Smooth muscle cell (in vitro differentiated cells): ENCODE measurements at regions not wholly inside any gene's neighbourhood (a gene's known extent, or its start where the extent isn't known, plus 50 kb on each side); places are given as distances from the start of the nearest gene placed in this dataset.

ENCODE experiments used
- DNase-seq: peaks from one replicate; lab custom pipeline; 2025; ENCODE audit not compliant: unreplicated experiment; lab: John Stamatoyannopoulos, UW
- H2AFZ ChIP-seq: fragments of 200-600 bp; sonication (generic); 2 replicates; pipeline ENCODE4 v1.6.0; 2016; ENCODE audit warnings: antibody characterized with exemption, low read depth, mild to moderate bottlenecking
- H3F3A ChIP-seq: fragments of 200-600 bp; sonication (generic); 2 replicates; pipeline ENCODE4 v1.6.0; 2017; ENCODE audit warnings: antibody characterized with exemption, low read depth
- H3K27ac ChIP-seq: fragments of 200-600 bp; sonication (generic); 2 replicates; pipeline ENCODE4 v1.5.1; 2016; ENCODE audit warnings: low read depth, mild to moderate bottlenecking
- H3K27me3 ChIP-seq: fragments of 200-600 bp; sonication (generic); 2 replicates; pipeline ENCODE4 v1.6.1; 2016; ENCODE audit warnings: low read depth, mild to moderate bottlenecking
- H3K36me3 ChIP-seq: fragments of 200-600 bp; sonication (generic); 2 replicates; pipeline ENCODE4 v1.5.1; 2016; ENCODE audit warnings: low read depth
- H3K4me1 ChIP-seq: fragments of 200-600 bp; sonication (generic); 2 replicates; pipeline ENCODE4 v1.5.1; 2016; ENCODE audit warnings: low read depth
- H3K4me2 ChIP-seq: fragments of 200-600 bp; sonication (generic); 2 replicates; pipeline ENCODE4 v1.6.0; 2016; ENCODE audit warnings: mild to moderate bottlenecking
- H3K4me3 ChIP-seq: fragments of 200-600 bp; sonication (generic); 2 replicates; pipeline ENCODE4 v1.5.1; 2016; ENCODE audit warnings: mild to moderate bottlenecking
- H3K79me2 ChIP-seq: fragments of 200-600 bp; sonication (generic); 2 replicates; pipeline ENCODE4 v1.6.0; 2016; ENCODE audit warnings: low read depth, mild to moderate bottlenecking
- H3K9ac ChIP-seq: fragments of 200-600 bp; sonication (generic); 2 replicates; pipeline ENCODE4 v1.6.0; 2016; ENCODE audit warnings: low read depth
- H3K9me3 ChIP-seq: fragments of 200-600 bp; sonication (generic); replicated peaks from 2 replicates; pipeline ENCODE4 v1.5.1; 2016; ENCODE audit warnings: low read depth
- H4K20me1 ChIP-seq: fragments of 200-600 bp; sonication (generic); 2 replicates; pipeline ENCODE4 v1.6.0; 2016; ENCODE audit warnings: low read depth
- CTCF ChIP-seq: fragments of 200-600 bp; sonication (generic); IDR thresholded peaks from 2 replicates; pipeline ENCODE4 v1.5.1; 2017; ENCODE audit warnings: borderline replicate concordance, mild to moderate bottlenecking, antibody characterized with exemption; ENCODE audit not compliant: insufficient read depth, poor library complexity, severe bottlenecking
- WGBS: methylation state at CpG from one replicate; pipeline ENCODE4 v1.1.7; 2016; ENCODE audit warnings: low lambda C conversion rate; 5-methylcytosine and 5-hydroxymethylcytosine counted together

- no peak overlapping the region for H3K9ac ChIP-seq
- no peak overlapping the region for H2AFZ ChIP-seq
- H3K4me2 ChIP-seq = no peak overlapping the region
- no peaks in the 10 kb centered on the region for H3K79me2 ChIP-seq
- no peak for TF ChIP-seq CTCF
- DNase-seq = no peak
- H3K9me3 ChIP-seq = no peaks in the 10 kb centered on the region
- no peaks in the 10 kb centered on the region for H3K4me1 ChIP-seq
- H3K36me3 ChIP-seq = no peaks in the 10 kb centered on the region
- H3K4me3 ChIP-seq = no peak overlapping the region
- H4K20me1 ChIP-seq = no peaks in the 10 kb centered on the region
- peaks cover 5% of the 10 kb centered on the region for H3K27me3 ChIP-seq
- H3F3A ChIP-seq = no peaks in the 10 kb centered on the region
- no peak overlapping the region for H3K27ac ChIP-seq
- whole genome bisulfite sequencing = 91% methylated on average over 10 of the region's 10 CpGs
These were observed 135.9 kb downstream of the URI1 start for GRCh38 chr19:30077851-30078355.

GRCh38 chr19:30078381-30078910, 136.4 kb downstream of the URI1 start:
- TF ChIP-seq CTCF = no peak
- H2AFZ ChIP-seq = no peak overlapping the region
- H3K4me3 ChIP-seq = no peak overlapping the region
- no peak overlapping the region for H3K9ac ChIP-seq
- DNase-seq = no peak
- no peak overlapping the region for H3K27ac ChIP-seq
- H3F3A ChIP-seq = no peaks in the 10 kb centered on the region
- H4K20me1 ChIP-seq = no peaks in the 10 kb centered on the region
- 82% methylated on average over 5 of the region's 5 CpGs for WGBS
- H3K36me3 ChIP-seq = no peaks in the 10 kb centered on the region
- H3K4me1 ChIP-seq = no peaks in the 10 kb centered on the region
- no peak overlapping the region for H3K4me2 ChIP-seq
- H3K79me2 ChIP-seq = no peaks in the 10 kb centered on the region
- H3K9me3 ChIP-seq = no peaks in the 10 kb centered on the region
- H3K27me3 ChIP-seq = peaks cover 5% of the 10 kb centered on the region

GRCh38 chr19:30079200-30079599, 137.2 kb downstream of the URI1 start:
- no peaks in the 10 kb centered on the region for H4K20me1 ChIP-seq
- no peak overlapping the region for H3K4me2 ChIP-seq
- H3K36me3 ChIP-seq = no peaks in the 10 kb centered on the region
- no peak overlapping the region for H2AFZ ChIP-seq
- DNase-seq = no peak
- no peaks in the 10 kb centered on the region for H3F3A ChIP-seq
- peaks cover 2% of the 10 kb centered on the region for H3K27me3 ChIP-seq
- no peaks in the 10 kb centered on the region for H3K79me2 ChIP-seq
- no peak overlapping the region for H3K4me3 ChIP-seq
- H3K9me3 ChIP-seq = no peaks in the 10 kb centered on the region
- TF ChIP-seq CTCF = no peak
- 91% methylated on average over 4 of the region's 4 CpGs for WGBS
- H3K9ac ChIP-seq = no peak overlapping the region
- no peak overlapping the region for H3K27ac ChIP-seq
- no peaks in the 10 kb centered on the region for H3K4me1 ChIP-seq

- no peaks in the 10 kb centered on the region for H3F3A ChIP-seq
- TF ChIP-seq CTCF = no peak
- no peaks in the 10 kb centered on the region for H3K79me2 ChIP-seq
- H3K4me1 ChIP-seq = no peaks in the 10 kb centered on the region
- no peak overlapping the region for H3K4me2 ChIP-seq
- H3K27ac ChIP-seq = no peak overlapping the region
- no peak for DNase-seq
- H3K4me3 ChIP-seq = no peak overlapping the region
- no peaks in the 10 kb centered on the region for H3K36me3 ChIP-seq
- H3K27me3 ChIP-seq = no peaks in the 10 kb centered on the region
- H4K20me1 ChIP-seq = no peaks in the 10 kb centered on the region
- no peak overlapping the region for H3K9ac ChIP-seq
- 79% methylated on average over 6 of the region's 6 CpGs for WGBS
- no peaks in the 10 kb centered on the region for H3K9me3 ChIP-seq
- H2AFZ ChIP-seq = no peak overlapping the region
These were observed 140.1 kb downstream of the URI1 start for GRCh38 chr19:30082168-30082567.
